Endothelial cell of umbilical vein (primary cell): ENCODE measurements at regions not wholly inside any gene's neighbourhood (a gene's known extent, or its start where the extent isn't known, plus 50 kb on each side); places are given as distances from the start of the nearest gene placed in this dataset.

Source experiments
- BruUV-seq: library from RNA; stranded (reverse); fragments of 400-500 nt; replicated peaks from 2 replicates; lab custom pipeline; 2021; lab: Mats Ljungman, UMichigan
- CTCF ChIA-PET: fragments of 300-600, 350-600 bp; sonication (Branson Sonifier 250); formaldehyde crosslinking; loops from one replicate; lab custom pipeline; 2021; ENCODE audit warnings: antibody characterized with exemption, inconsistent platforms; lab: Charles Lee
- POLR2A ChIA-PET: fragments of 300-600, 350-600 bp; sonication (Branson Sonifier 250); formaldehyde crosslinking; loops from one replicate; lab custom pipeline; 2021; ENCODE audit warnings: antibody characterized with exemption, inconsistent platforms; lab: Charles Lee
- DNase-seq: peaks from one replicate; pipeline ENCODE4 v3.0.0-alpha.2; 2011; ENCODE audit warnings: low read depth, low spot score
- FAIRE-seq: peaks from 2 replicates; lab custom pipeline; 2011; peaks lifted over from hg19 to GRCh38; lab: Jason Lieb, UNC
- H2AFZ ChIP-seq: 2 replicates; pipeline ENCODE4 v1.6.0; 2012; ENCODE audit warnings: low read depth, low read length, control low read depth, inconsistent platforms
- H3K27ac ChIP-seq: 2 replicates; pipeline ENCODE4 v1.5.1; 2011; ENCODE audit warnings: low read depth, mild to moderate bottlenecking, control low read depth, low read length, moderate library complexity; ENCODE audit not compliant: insufficient read depth
- H3K27me3 ChIP-seq, 2 experiments: 2 replicates each; pipeline versions ENCODE4 v1.6.0 to v1.6.1; 2011; ENCODE audit warnings: low read length in 2 of 2, mixed read lengths in 1 of 2; ENCODE audit not compliant: control insufficient read depth in 2 of 2, insufficient read depth in 2 of 2
- H3K36me3 ChIP-seq, 2 experiments: 2 replicates in 1 of 2; 3 replicates in 1 of 2; pipeline ENCODE4 v1.5.1; 2011; ENCODE audit warnings: low read length in 2 of 2, mild to moderate bottlenecking in 1 of 2, moderate library complexity in 1 of 2; ENCODE audit not compliant: control insufficient read depth in 2 of 2, insufficient read depth in 2 of 2; ENCODE audit errors: extremely low read depth in 1 of 2
- H3K4me1 ChIP-seq: 3 replicates; pipeline ENCODE4 v1.5.1; 2011; ENCODE audit warnings: mild to moderate bottlenecking, low read length; ENCODE audit not compliant: control insufficient read depth, insufficient read depth; ENCODE audit errors: extremely low read depth
- H3K4me2 ChIP-seq: 2 replicates; pipeline ENCODE4 v1.6.1; 2011; ENCODE audit warnings: low read length, control low read depth, mixed read lengths; ENCODE audit not compliant: insufficient read depth
- H3K4me3 ChIP-seq, 3 experiments: fragments of 200-600 bp in 1 of 3; sonication (generic), shearing (Covaris generic) in 1 of 3; replicated peaks in 1 of 3; 2 replicates each; pipeline ENCODE4 v1.5.1; 2011 to 2016; ENCODE audit warnings: control low read depth in 3 of 3, low read length in 3 of 3, mild to moderate bottlenecking in 2 of 3, inconsistent platforms in 1 of 3, low read depth in 1 of 3, moderate library complexity in 1 of 3; ENCODE audit not compliant: insufficient read depth in 1 of 3
- H3K79me2 ChIP-seq: 2 replicates; pipeline ENCODE4 v1.6.0; 2012; ENCODE audit warnings: low read length, inconsistent platforms; ENCODE audit not compliant: control insufficient read depth, insufficient read depth
- H3K9ac ChIP-seq: replicated peaks from 2 replicates; pipeline ENCODE3; 2011; ENCODE audit warnings: low read length, control low read depth; ENCODE audit not compliant: insufficient read depth; ENCODE audit errors: extremely low read depth
- H3K9me1 ChIP-seq: replicated peaks from 3 replicates; pipeline ENCODE4 v1.6.0; 2011; ENCODE audit warnings: mild to moderate bottlenecking, low read length; ENCODE audit not compliant: control insufficient read depth, insufficient read depth; ENCODE audit errors: extremely low read depth
- H3K9me3 ChIP-seq: replicated peaks from 2 replicates; pipeline ENCODE4 v1.5.1; 2012; ENCODE audit warnings: low read length, inconsistent platforms; ENCODE audit not compliant: control insufficient read depth, insufficient read depth
- H4K20me1 ChIP-seq: replicated peaks from 2 replicates; pipeline ENCODE3; 2011; ENCODE audit warnings: mild to moderate bottlenecking, low read length; ENCODE audit not compliant: control insufficient read depth, insufficient read depth; ENCODE audit errors: extremely low read depth
- EZH2 ChIP-seq: IDR thresholded peaks from 2 replicates; pipeline ENCODE4 v1.6.1; 2012; ENCODE audit warnings: borderline replicate concordance, low read depth, mild to moderate bottlenecking, moderate library complexity, low read length, inconsistent platforms; ENCODE audit not compliant: severe bottlenecking
- FOS ChIP-seq: IDR thresholded peaks from 2 replicates; pipeline ENCODE4 v1.6.1; 2011; ENCODE audit warnings: mild to moderate bottlenecking, low read length, moderate library complexity, borderline replicate concordance; ENCODE audit not compliant: insufficient read depth
- GATA2 ChIP-seq: IDR thresholded peaks from 2 replicates; pipeline ENCODE4 v1.7.0; 2011; ENCODE audit warnings: low read depth, mild to moderate bottlenecking, moderate library complexity, mixed read lengths, low read length; ENCODE audit not compliant: insufficient read length, insufficient read depth
- JUN ChIP-seq: IDR thresholded peaks from 2 replicates; pipeline ENCODE4 v1.6.1; 2011; ENCODE audit warnings: borderline replicate concordance, low read depth; ENCODE audit not compliant: insufficient read length, insufficient read depth
- MYC ChIP-seq: IDR thresholded peaks from one replicate; pipeline ENCODE4 v1.6.1; 2011; ENCODE audit warnings: mild to moderate bottlenecking, low read depth, low read length
- POLR2A ChIP-seq: IDR thresholded peaks from 2 replicates; pipeline ENCODE4 v1.6.1; 2012; ENCODE audit warnings: low read depth, mild to moderate bottlenecking, control low read depth, low read length
- POLR2AphosphoS5 ChIP-seq: IDR thresholded peaks from 2 replicates; pipeline ENCODE4 v1.6.1; 2012; ENCODE audit warnings: low read depth, mild to moderate bottlenecking, control low read depth, low read length, moderate library complexity; ENCODE audit not compliant: insufficient read depth
- dilution Hi-C: fragments of 300-500 bp; cut with MboI; formaldehyde crosslinking; loops from one replicate; pipeline ENCODE4 v1.15.0; 2019; ENCODE audit warnings: low sequenced_read_pairs; ENCODE audit not compliant: extremely low pct_ligation_motif_present
- intact Hi-C: fragments of 100-400 bp; cut with micrococcal nuclease; formaldehyde crosslinking; loops from one replicate; pipeline ENCODE4 v1.10.0; 2022
- TF ChIP-seq, protein P1 (sequence below), 2 donors: IDR thresholded peaks; 1 replicate in 1 of 2; 2 replicates in 1 of 2; pipeline ENCODE4 v1.5.1; 2011; ENCODE audit warnings: low read length in 2 of 2, mild to moderate bottlenecking in 2 of 2, moderate library complexity in 2 of 2, control low read depth in 1 of 2, inconsistent platforms in 1 of 2, low read depth in 1 of 2; ENCODE audit not compliant: insufficient read depth in 1 of 2; ENCODE audit errors: extremely low read depth in 1 of 2
- TF ChIP-seq, protein P2 (sequence below): IDR thresholded peaks from 2 replicates; pipeline ENCODE4 v1.6.1; 2011; ENCODE audit not compliant: insufficient read depth, insufficient read length

DNA sequence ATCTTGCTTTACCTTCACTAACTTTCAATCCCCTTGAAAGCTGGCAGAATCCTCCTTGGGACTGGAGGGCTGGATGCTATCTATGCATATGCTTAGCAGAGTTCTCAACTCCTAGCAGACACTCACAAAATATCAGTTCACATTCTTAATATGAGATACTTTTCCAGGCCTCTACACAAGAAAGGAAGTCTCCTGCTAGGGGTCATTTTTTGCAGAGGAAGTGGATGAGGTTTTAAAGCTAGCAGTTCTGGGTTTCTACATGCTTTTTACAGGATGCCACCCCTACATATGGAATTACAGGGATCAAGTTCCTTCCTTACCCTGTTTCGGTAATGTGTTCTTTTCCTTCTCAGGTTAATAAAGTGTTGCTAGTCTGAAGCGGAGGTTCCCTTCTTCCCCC is 206.3 kb upstream of the TP63 start:
- FAIRE-seq (no peak), DNase-seq (no peak)
- no peak overlapping the region for H2AFZ ChIP-seq
- no peak overlapping the region for H3K27ac ChIP-seq
- ChIA-PET POLR2A (no interaction called here), CTCF (interaction anchor here (1.2 kb wide), 1 partner anchor 8 kb away, joined by 3 read pairs; no protein-coding TSS in a partner anchor)
- intact Hi-C loops (no loop called here), dilution Hi-C loops (no loop called here)
- no peaks in the 10 kb centered on the region for H4K20me1 ChIP-seq
- no peak overlapping the region for H3K9ac ChIP-seq
- no peaks in the 10 kb centered on the region for H3K27me3 ChIP-seq
- TF ChIP-seq EZH2 (no peak), POLR2AphosphoS5 (no peak), POLR2A (no peak), MYC (no peak)
- TF ChIP-seq, protein P1, sequence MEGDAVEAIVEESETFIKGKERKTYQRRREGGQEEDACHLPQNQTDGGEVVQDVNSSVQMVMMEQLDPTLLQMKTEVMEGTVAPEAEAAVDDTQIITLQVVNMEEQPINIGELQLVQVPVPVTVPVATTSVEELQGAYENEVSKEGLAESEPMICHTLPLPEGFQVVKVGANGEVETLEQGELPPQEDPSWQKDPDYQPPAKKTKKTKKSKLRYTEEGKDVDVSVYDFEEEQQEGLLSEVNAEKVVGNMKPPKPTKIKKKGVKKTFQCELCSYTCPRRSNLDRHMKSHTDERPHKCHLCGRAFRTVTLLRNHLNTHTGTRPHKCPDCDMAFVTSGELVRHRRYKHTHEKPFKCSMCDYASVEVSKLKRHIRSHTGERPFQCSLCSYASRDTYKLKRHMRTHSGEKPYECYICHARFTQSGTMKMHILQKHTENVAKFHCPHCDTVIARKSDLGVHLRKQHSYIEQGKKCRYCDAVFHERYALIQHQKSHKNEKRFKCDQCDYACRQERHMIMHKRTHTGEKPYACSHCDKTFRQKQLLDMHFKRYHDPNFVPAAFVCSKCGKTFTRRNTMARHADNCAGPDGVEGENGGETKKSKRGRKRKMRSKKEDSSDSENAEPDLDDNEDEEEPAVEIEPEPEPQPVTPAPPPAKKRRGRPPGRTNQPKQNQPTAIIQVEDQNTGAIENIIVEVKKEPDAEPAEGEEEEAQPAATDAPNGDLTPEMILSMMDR (IDR thresholded peaks at IDR 0.05; ENCODE audit: extremely low read depth in 1 of 2, insufficient read depth in 1 of 2, low read depth in 1 of 2, low read length in 2 of 2): no peak
- H3K79me2 ChIP-seq: no peaks in the 10 kb centered on the region
- no TSS peak for BruUV-seq
- no peaks in the 10 kb centered on the region for H3K36me3 ChIP-seq
- no peaks in the 10 kb centered on the region for H3K9me1 ChIP-seq
- H3K9me3 ChIP-seq: no peaks in the 10 kb centered on the region
- H3K4me3 ChIP-seq: no peak overlapping the region
- H3K4me2 ChIP-seq: no peak overlapping the region
- H3K4me1 ChIP-seq: no peaks in the 10 kb centered on the region

DNA sequence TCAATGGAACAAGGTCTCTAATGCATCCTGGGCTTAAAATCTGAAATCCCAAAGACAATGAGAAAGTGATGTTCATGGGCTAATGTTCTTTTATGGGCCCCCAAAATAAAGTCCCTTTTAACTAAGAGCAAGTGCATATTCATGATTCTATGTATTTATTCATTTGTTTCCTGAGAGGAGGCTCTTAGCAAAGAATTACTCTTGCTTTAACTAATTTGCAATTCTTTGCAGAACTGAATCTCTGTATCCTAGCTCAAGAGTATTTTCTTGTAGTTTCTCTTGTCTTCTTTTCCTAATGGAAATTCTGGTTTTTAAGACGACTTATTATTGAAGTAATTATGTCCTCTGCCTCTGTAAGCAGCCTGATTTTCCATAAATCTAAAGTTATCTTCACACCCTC is 202.2 kb upstream of the TP63 start:
- FAIRE-seq (no peak), DNase-seq (no peak)
- Histone ChIP-seq H3K27me3 (no peaks in the 10 kb centered on the region), H3K4me2 (no peak overlapping the region), H3K9me3 (peaks cover 2% of the 10 kb centered on the region), H3K9me1 (no peaks in the 10 kb centered on the region), H3K4me3 (no peak overlapping the region), H3K9ac (no peak overlapping the region), H3K79me2 (no peaks in the 10 kb centered on the region), H3K36me3 (no peaks in the 10 kb centered on the region), H2AFZ (no peak overlapping the region), H4K20me1 (no peaks in the 10 kb centered on the region), H3K4me1 (no peaks in the 10 kb centered on the region), H3K27ac (no peak overlapping the region)
- BruUV-seq: no TSS peak
- TF ChIP-seq JUN: no peak
- TF ChIP-seq, protein P1 (IDR thresholded peaks at IDR 0.05; ENCODE audit: extremely low read depth in 1 of 2, insufficient read depth in 1 of 2, low read depth in 1 of 2, low read length in 2 of 2): no peak
- no peak for TF ChIP-seq FOS
- no peak for TF ChIP-seq EZH2
- no peak for TF ChIP-seq GATA2
- TF ChIP-seq POLR2A: no peak
- TF ChIP-seq, protein P2, sequence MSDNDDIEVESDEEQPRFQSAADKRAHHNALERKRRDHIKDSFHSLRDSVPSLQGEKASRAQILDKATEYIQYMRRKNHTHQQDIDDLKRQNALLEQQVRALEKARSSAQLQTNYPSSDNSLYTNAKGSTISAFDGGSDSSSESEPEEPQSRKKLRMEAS: no peak
- no peak for TF ChIP-seq MYC
- TF ChIP-seq POLR2AphosphoS5: no peak
- dilution Hi-C loops: no loop called here
- CTCF ChIA-PET: no interaction called here
- intact Hi-C loops: no loop called here
- POLR2A ChIA-PET: no interaction called here
